ENCODE measurements at regions not wholly inside any gene's neighbourhood (a gene's known extent, or its start where the extent isn't known, plus 50 kb on each side); places are given as distances from the start of the nearest gene placed in this dataset.

GRCh38 chr7:46006723-46007122 lies 85.7 kb upstream of the IGFBP3 start (continued):
- TF ChIP-seq GABPA (IDR thresholded peaks at IDR 0.05; ENCODE audit: borderline replicate concordance, insufficient read depth, low read length) = no peak

GRCh38 chr7:46006212-46006611 lies 85.1 kb upstream of the IGFBP3 start:
- H3K36me3 ChIP-seq (ENCODE audit: control insufficient read depth in 2 of 4, insufficient read depth in 4 of 4, low read length in 3 of 4) = no peaks in the 10 kb centered on the region
- CTCF ChIA-PET (ENCODE audit: partially characterized antibody) = no interaction called here
- no peak overlapping the region for H3K23ac ChIP-seq (ENCODE audit: insufficient read length)
- no peak overlapping the region for H3K4me2 ChIP-seq (ENCODE audit: insufficient read depth in 1 of 2, low read depth in 2 of 2, low read length in 2 of 2)
- H2BK5ac ChIP-seq (ENCODE audit: low read depth, low read length) = no peak overlapping the region
- no peaks in the 10 kb centered on the region for H3K9me3 ChIP-seq (ENCODE audit: insufficient read depth in 2 of 2, low read depth in 1 of 2, low read length in 1 of 2)
- H3K56ac ChIP-seq (replicated peaks; ENCODE audit: insufficient read length, low read depth, low read length) = no peak overlapping the region
- no peak overlapping the region for H2BK12ac ChIP-seq (ENCODE audit: low read depth, low read length)
- H2BK15ac ChIP-seq (ENCODE audit: low read length) = no peak overlapping the region
- no peak overlapping the region for H4K5ac ChIP-seq (ENCODE audit: insufficient read length, low read depth, low read length)
- no peak overlapping the region for H4K8ac ChIP-seq (ENCODE audit: extremely low read depth, insufficient read depth, low read length)
- no peak overlapping the region for H3K4ac ChIP-seq (replicated peaks; ENCODE audit: insufficient read length, low read depth, low read length)
- no peak overlapping the region for H3K27ac ChIP-seq (ENCODE audit: low read depth, low read length)
- H3K4me1 ChIP-seq (replicated peaks in 1 of 4; ENCODE audit: control insufficient read depth in 3 of 4, insufficient read depth in 4 of 4, low read length in 3 of 4) = no peaks in the 10 kb centered on the region
- H3K9ac ChIP-seq (replicated peaks in 1 of 4; ENCODE audit: extremely low read depth in 1 of 4, low read depth in 3 of 4, low read length in 3 of 4) = no peak overlapping the region
- H3K27me3 ChIP-seq (replicated peaks in 1 of 4; ENCODE audit: control insufficient read depth in 3 of 4, extremely low read depth in 1 of 4, insufficient read depth in 3 of 4, low read length in 3 of 4) = no peaks in the 10 kb centered on the region
- POLR2A ChIA-PET (ENCODE audit: partially characterized antibody) = no interaction called here
- H2BK20ac ChIP-seq (ENCODE audit: low read length) = no peak overlapping the region
- WGBS, 2 experiments (ENCODE audit: extremely low coverage in 1 of 2, insufficient coverage in 1 of 2, insufficient read length in 1 of 2, insufficient replicate concordance in 2 of 2, low coverage in 1 of 2, low lambda C conversion rate in 2 of 2, missing lambda C conversion rate in 1 of 2) = 89% methylated on average over 4 of the region's 4 CpGs; no CpG with 5 or more reads in 1 of the 2 experiments
- H2BK120ac ChIP-seq (replicated peaks; ENCODE audit: low read depth, low read length) = no peak overlapping the region
- H4K91ac ChIP-seq (replicated peaks; ENCODE audit: insufficient read length, low read length) = no peak overlapping the region
- no peak overlapping the region for H2AK5ac ChIP-seq (ENCODE audit: low read depth, low read length)
- no peak overlapping the region for H3K18ac ChIP-seq (ENCODE audit: extremely low read depth, low read length)
- no peak overlapping the region for H3K4me3 ChIP-seq (ENCODE audit: extremely low read depth in 1 of 4, insufficient read depth in 2 of 4, low read depth in 3 of 4, low read length in 4 of 4)
- H3K23me2 ChIP-seq (ENCODE audit: low read depth, low read length) = no peaks in the 10 kb centered on the region
- no peak overlapping the region for H2AFZ ChIP-seq (ENCODE audit: low read length)
- no peaks in the 10 kb centered on the region for H3K79me1 ChIP-seq (ENCODE audit: low read depth, low read length)
- H4K20me1 ChIP-seq (replicated peaks in 1 of 2; ENCODE audit: control insufficient read depth in 1 of 2, insufficient read depth in 2 of 2, low read length in 2 of 2) = no peaks in the 10 kb centered on the region
- DNase-seq (ENCODE audit: low read depth in 1 of 2, low spot score in 2 of 2) (no peak), FAIRE-seq (no peak)
- H3K79me2 ChIP-seq (ENCODE audit: control insufficient read depth in 1 of 2, insufficient read depth in 2 of 2, low read length in 2 of 2) = no peaks in the 10 kb centered on the region
- H3K14ac ChIP-seq (ENCODE audit: insufficient read length) = no peak overlapping the region
- TF ChIP-seq NRF1 (IDR thresholded peaks at IDR 0.05; ENCODE audit: low read depth, low read length) (no peak), CTCF (IDR thresholded peaks at IDR 0.05; ENCODE audit: control extremely low read depth in 1 of 3, insufficient read depth in 1 of 3, low read depth in 1 of 3, low read length in 3 of 3) (no peak), YY1 (IDR thresholded peaks at IDR 0.05; ENCODE audit: low read depth, low read length) (no peak), HDAC2 (IDR thresholded peaks at IDR 0.05; ENCODE audit: borderline replicate concordance in 1 of 2, low read depth in 2 of 2, low read length in 2 of 2) (no peak)

Measured in H1 (cell line).